Rectal smooth muscle tissue (tissue), 1 donor: ENCODE measurements at regions not wholly inside any gene's neighbourhood (a gene's known extent, or its start where the extent isn't known, plus 50 kb on each side); places are given as distances from the start of the nearest gene placed in this dataset.

Experiments used
- H3K27ac ChIP-seq: one replicate; pipeline ENCODE4 v1.7.0; 2013; ENCODE audit warnings: low read depth, low read length, inconsistent platforms
- H3K27me3 ChIP-seq: one replicate; pipeline ENCODE4 v1.7.0; 2013; ENCODE audit warnings: low read length; ENCODE audit not compliant: control insufficient read depth, insufficient read depth
- H3K36me3 ChIP-seq: one replicate; pipeline ENCODE4 v1.7.0; 2013; ENCODE audit warnings: low read length; ENCODE audit not compliant: control insufficient read depth, insufficient read depth
- H3K4me1 ChIP-seq: one replicate; pipeline ENCODE4 v1.7.0; 2013; ENCODE audit warnings: low read length; ENCODE audit not compliant: control insufficient read depth, insufficient read depth
- H3K4me3 ChIP-seq: one replicate; pipeline ENCODE4 v1.7.0; 2013; ENCODE audit warnings: low read length
- H3K9ac ChIP-seq: one replicate; pipeline ENCODE4 v1.7.0; 2013; ENCODE audit warnings: low read length

- H3K27ac ChIP-seq = no peak overlapping the region
- no peak overlapping the region for H3K9ac ChIP-seq
- H3K4me1 ChIP-seq = no peaks in the 10 kb centered on the region
- H3K36me3 ChIP-seq = no peaks in the 10 kb centered on the region
- H3K4me3 ChIP-seq = no peak overlapping the region
- H3K27me3 ChIP-seq = no peaks in the 10 kb centered on the region
Measured at GRCh38 chr4:19736968-19737756, 514.5 kb upstream of the SLIT2 start.

DNA sequence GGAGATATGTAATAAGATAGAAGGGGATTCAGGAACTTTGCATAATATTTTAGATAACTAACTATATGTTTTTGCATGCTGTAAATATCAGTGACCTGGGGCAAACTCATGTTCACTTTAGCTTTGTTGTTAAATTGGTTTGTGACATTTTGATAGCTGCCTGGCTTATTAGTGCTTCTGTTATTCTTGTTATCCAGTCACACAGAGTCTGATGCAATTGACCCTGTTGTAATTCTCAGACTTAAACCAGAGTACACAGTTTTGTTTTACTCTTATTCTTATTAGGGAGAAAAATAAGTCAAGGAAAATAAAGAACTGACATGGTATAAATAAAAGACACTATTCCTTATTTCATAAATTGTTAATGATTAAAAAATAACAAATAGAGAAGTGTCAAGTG lies 516.7 kb upstream of the SLIT2 start:
- Histone ChIP-seq H3K4me3 (no peak overlapping the region), H3K9ac (no peak overlapping the region), H3K36me3 (no peaks in the 10 kb centered on the region), H3K27me3 (no peaks in the 10 kb centered on the region), H3K27ac (no peak overlapping the region), H3K4me1 (no peaks in the 10 kb centered on the region)

GRCh38 chr4:19729886-19730651 lies 521.6 kb upstream of the SLIT2 start:
- H3K27ac ChIP-seq = no peak overlapping the region
- no peaks in the 10 kb centered on the region for H3K36me3 ChIP-seq
- H3K4me3 ChIP-seq = no peak overlapping the region
- H3K27me3 ChIP-seq = no peaks in the 10 kb centered on the region
- H3K4me1 ChIP-seq = no peaks in the 10 kb centered on the region
- H3K9ac ChIP-seq = no peak overlapping the region

DNA sequence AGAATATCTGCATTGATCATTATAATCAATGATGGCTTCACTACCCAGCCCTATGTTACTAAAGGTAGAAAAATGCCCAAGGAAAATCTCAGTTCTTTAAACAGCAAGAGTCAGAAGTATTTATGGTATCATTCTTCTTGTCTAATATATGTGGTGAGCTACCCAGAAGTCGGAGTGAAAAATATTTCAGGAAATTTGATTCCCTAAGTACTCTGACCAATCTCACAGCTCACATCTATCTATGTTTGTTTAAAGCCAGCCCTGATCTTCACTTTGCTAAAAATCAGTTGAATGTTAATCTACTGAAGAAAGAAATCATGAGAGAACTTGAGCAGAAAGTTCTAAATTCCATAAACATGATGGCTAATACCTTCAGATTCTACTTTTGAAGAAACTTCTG lies 522.9 kb upstream of the SLIT2 start:
- no peak overlapping the region for H3K27ac ChIP-seq

DNA sequence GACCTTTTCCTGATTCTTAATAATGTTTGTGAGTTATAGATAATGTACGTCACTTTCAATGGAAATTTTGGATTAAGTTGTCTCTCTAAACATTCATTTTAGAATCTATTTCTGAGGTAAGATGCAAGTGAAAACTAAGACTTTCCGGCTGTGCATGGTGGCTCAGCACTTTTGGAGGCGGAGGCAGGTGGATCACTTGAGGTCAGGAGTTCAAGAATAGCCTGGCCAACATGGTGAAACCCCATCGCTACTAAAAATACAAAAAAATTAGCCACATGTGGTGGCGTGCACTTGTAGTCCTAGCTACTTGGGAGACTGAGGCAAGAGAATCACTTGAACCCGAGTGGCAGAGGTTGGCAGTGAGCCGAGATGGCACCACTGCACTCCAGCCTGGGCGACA lies 524.6 kb upstream of the SLIT2 start:
- Histone ChIP-seq H3K4me1 (no peaks in the 10 kb centered on the region), H3K27me3 (no peaks in the 10 kb centered on the region), H3K9ac (no peak overlapping the region), H3K27ac (no peak overlapping the region), H3K4me3 (no peak overlapping the region), H3K36me3 (no peaks in the 10 kb centered on the region)

More for the DNA sequence above, 522.9 kb upstream of the SLIT2 start:
- Histone ChIP-seq H3K4me1 (no peaks in the 10 kb centered on the region), H3K9ac (no peak overlapping the region), H3K27me3 (no peaks in the 10 kb centered on the region), H3K4me3 (no peak overlapping the region), H3K36me3 (no peaks in the 10 kb centered on the region)

GRCh38 chr4:19725130-19725529 lies 526.6 kb upstream of the SLIT2 start:
- no peak overlapping the region for H3K9ac ChIP-seq
- H3K4me3 ChIP-seq = no peak overlapping the region
- H3K27me3 ChIP-seq = no peaks in the 10 kb centered on the region
- H3K27ac ChIP-seq = no peak overlapping the region
- no peaks in the 10 kb centered on the region for H3K4me1 ChIP-seq
- no peaks in the 10 kb centered on the region for H3K36me3 ChIP-seq

- Histone ChIP-seq H3K27ac (no peak overlapping the region), H3K27me3 (no peaks in the 10 kb centered on the region), H3K4me1 (no peaks in the 10 kb centered on the region), H3K36me3 (no peaks in the 10 kb centered on the region), H3K4me3 (no peak overlapping the region), H3K9ac (no peak overlapping the region)
Measured at GRCh38 chr4:19722404-19722803, 529.3 kb upstream of the SLIT2 start.

DNA sequence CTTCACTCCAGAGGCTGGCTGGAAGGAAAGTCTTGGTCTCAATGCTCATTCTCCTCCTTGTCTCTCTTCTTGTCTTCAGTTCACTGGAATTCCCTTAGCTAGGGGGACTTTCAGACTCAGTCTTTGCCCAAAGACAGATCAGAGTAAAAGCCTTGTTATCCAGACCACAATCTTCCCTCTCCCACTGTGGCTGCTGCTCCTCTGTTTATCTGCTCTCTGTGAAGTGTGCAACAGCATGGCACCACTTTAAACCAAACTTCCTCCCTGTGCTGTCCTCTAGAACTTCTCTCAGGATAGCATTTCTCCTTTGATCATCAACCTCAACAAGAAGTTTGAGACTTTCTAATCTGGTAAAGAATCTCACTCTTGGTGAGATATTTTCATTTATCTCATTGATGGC lies 530.1 kb upstream of the SLIT2 start:
- Histone ChIP-seq H3K4me1 (no peaks in the 10 kb centered on the region), H3K27me3 (no peaks in the 10 kb centered on the region), H3K27ac (no peak overlapping the region), H3K4me3 (no peak overlapping the region), H3K36me3 (no peaks in the 10 kb centered on the region), H3K9ac (no peak overlapping the region)

DNA sequence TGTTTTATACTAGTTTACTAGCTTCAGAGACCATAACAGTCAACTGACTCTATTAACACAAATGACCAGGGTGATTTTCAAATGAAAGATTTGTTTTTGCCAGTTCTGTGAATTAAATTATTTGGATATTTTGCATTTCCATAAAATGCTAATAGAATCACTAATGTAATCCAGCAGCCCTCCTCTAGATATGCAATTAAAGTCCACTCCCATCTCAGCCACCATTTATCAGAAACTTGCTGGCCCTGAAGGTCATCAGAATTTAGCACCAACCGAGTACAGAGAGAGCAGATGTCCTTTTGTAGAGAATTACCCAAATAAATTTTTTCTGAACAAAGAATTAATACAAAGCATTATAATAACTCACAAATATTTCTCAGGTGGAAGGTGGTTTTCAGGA lies 531.1 kb upstream of the SLIT2 start:
- Histone ChIP-seq H3K27me3 (no peaks in the 10 kb centered on the region), H3K27ac (no peak overlapping the region), H3K4me1 (no peaks in the 10 kb centered on the region), H3K4me3 (no peak overlapping the region), H3K9ac (no peak overlapping the region), H3K36me3 (no peaks in the 10 kb centered on the region)

- H3K27me3 ChIP-seq = no peaks in the 10 kb centered on the region
- H3K36me3 ChIP-seq = no peaks in the 10 kb centered on the region
- H3K4me3 ChIP-seq = no peak overlapping the region
- no peak overlapping the region for H3K27ac ChIP-seq
- no peaks in the 10 kb centered on the region for H3K4me1 ChIP-seq
- no peak overlapping the region for H3K9ac ChIP-seq
Measured at GRCh38 chr4:19720190-19720589, 531.5 kb upstream of the SLIT2 start.

GRCh38 chr4:19711871-19712270 lies 539.8 kb upstream of the SLIT2 start:
- H3K9ac ChIP-seq = no peak overlapping the region
- no peaks in the 10 kb centered on the region for H3K27me3 ChIP-seq
- no peaks in the 10 kb centered on the region for H3K4me1 ChIP-seq
- H3K36me3 ChIP-seq = no peaks in the 10 kb centered on the region
- no peak overlapping the region for H3K27ac ChIP-seq
- H3K4me3 ChIP-seq = no peak overlapping the region

- H3K4me3 ChIP-seq = no peak overlapping the region
- H3K9ac ChIP-seq = no peak overlapping the region
- H3K27ac ChIP-seq = no peak overlapping the region
- no peaks in the 10 kb centered on the region for H3K4me1 ChIP-seq
- H3K36me3 ChIP-seq = no peaks in the 10 kb centered on the region
- no peaks in the 10 kb centered on the region for H3K27me3 ChIP-seq
Measured at GRCh38 chr4:19707876-19708275, 543.8 kb upstream of the SLIT2 start.

DNA sequence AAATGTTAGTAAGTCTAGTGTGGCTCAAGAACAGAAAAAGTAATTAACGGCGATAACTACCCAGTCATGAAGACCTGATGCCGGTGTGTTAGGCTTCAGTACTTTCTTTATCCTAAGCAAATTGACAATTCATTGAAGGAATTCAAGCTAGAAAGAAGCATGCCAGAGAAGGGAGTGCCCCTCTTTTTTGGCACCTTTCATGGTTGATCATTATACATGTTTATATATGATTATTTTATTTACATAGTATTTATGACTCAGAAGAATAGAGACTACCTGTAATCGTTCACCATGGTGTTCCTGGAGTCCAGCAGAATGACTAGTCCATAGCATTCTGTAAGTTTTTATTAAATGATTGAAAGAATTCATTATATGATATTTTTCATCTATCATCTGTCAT lies 548.3 kb upstream of the SLIT2 start:
- Histone ChIP-seq H3K27me3 (no peaks in the 10 kb centered on the region), H3K36me3 (no peaks in the 10 kb centered on the region), H3K9ac (no peak overlapping the region), H3K4me1 (no peaks in the 10 kb centered on the region), H3K27ac (no peak overlapping the region), H3K4me3 (no peak overlapping the region)
